ENCODE measurements at regions not wholly inside any gene's neighbourhood (a gene's known extent, or its start where the extent isn't known, plus 50 kb on each side); places are given as distances from the start of the nearest gene placed in this dataset.

GRCh38 chr10:113320211-113320610 lies 232.6 kb upstream of the HABP2 start:
- no peak for DNase-seq (ENCODE audit: low read depth in 1 of 2, low spot score in 1 of 2)

GRCh38 chr10:113320987-113321386 lies 231.9 kb upstream of the HABP2 start:
- no peak for DNase-seq (ENCODE audit: low read depth in 1 of 2, low spot score in 1 of 2)

GRCh38 chr10:113322843-113323242 lies 230.0 kb upstream of the HABP2 start:
- DNase-seq (ENCODE audit: low read depth in 1 of 2, low spot score in 1 of 2), result no peak

- DNase-seq (ENCODE audit: low read depth in 1 of 2, low spot score in 1 of 2), result no peak
Measured at GRCh38 chr10:113323985-113324384, 228.9 kb upstream of the HABP2 start.

GRCh38 chr10:113326160-113327111 lies 226.4 kb upstream of the HABP2 start:
- DNase-seq (ENCODE audit: low read depth in 1 of 2, low spot score in 1 of 2), result no peak

GRCh38 chr10:113329121-113329596 lies 223.7 kb upstream of the HABP2 start:
- DNase-seq (ENCODE audit: low read depth in 1 of 2, low spot score in 1 of 2), result no peak

GRCh38 chr10:113331961-113332360 lies 220.9 kb upstream of the HABP2 start:
- DNase-seq (ENCODE audit: low read depth in 1 of 2, low spot score in 1 of 2), result no peak

GRCh38 chr10:113333313-113333712 lies 219.5 kb upstream of the HABP2 start:
- no peak for DNase-seq (ENCODE audit: low read depth in 1 of 2, low spot score in 1 of 2)

- no peak for DNase-seq (ENCODE audit: low read depth in 1 of 2, low spot score in 1 of 2)
Measured at GRCh38 chr10:113335592-113335991, 217.3 kb upstream of the HABP2 start.

GRCh38 chr10:113336549-113337130 lies 216.2 kb upstream of the HABP2 start:
- DNase-seq (ENCODE audit: low read depth in 1 of 2, low spot score in 1 of 2), result no peak

GRCh38 chr10:113337142-113337541 lies 215.7 kb upstream of the HABP2 start:
- DNase-seq (ENCODE audit: low read depth in 1 of 2, low spot score in 1 of 2), result no peak

GRCh38 chr10:113339121-113339520 lies 213.7 kb upstream of the HABP2 start:
- no peak for DNase-seq (ENCODE audit: low read depth in 1 of 2, low spot score in 1 of 2)

GRCh38 chr10:113340282-113340681 lies 212.6 kb upstream of the HABP2 start:
- DNase-seq (ENCODE audit: low read depth in 1 of 2, low spot score in 1 of 2), result no peak

- DNase-seq (ENCODE audit: low read depth in 1 of 2, low spot score in 1 of 2), result no peak
Measured at GRCh38 chr10:113341138-113341537, 211.7 kb upstream of the HABP2 start.

- DNase-seq (ENCODE audit: low read depth in 1 of 2, low spot score in 1 of 2), result no peak
Measured at GRCh38 chr10:113345826-113346624, 206.8 kb upstream of the HABP2 start.

GRCh38 chr10:113347508-113347907 lies 205.3 kb upstream of the HABP2 start:
- no peak for DNase-seq (ENCODE audit: low read depth in 1 of 2, low spot score in 1 of 2)

GRCh38 chr10:113348694-113349093 lies 204.2 kb upstream of the HABP2 start:
- DNase-seq (ENCODE audit: low read depth in 1 of 2, low spot score in 1 of 2), result no peak

- no peak for DNase-seq (ENCODE audit: low read depth in 1 of 2, low spot score in 1 of 2)
Measured at GRCh38 chr10:113350311-113351040, 202.4 kb upstream of the HABP2 start.

GRCh38 chr10:113354711-113355110 lies 198.1 kb upstream of the HABP2 start:
- no peak for DNase-seq (ENCODE audit: low read depth in 1 of 2, low spot score in 1 of 2)

GRCh38 chr10:113356794-113357680 lies 195.8 kb upstream of the HABP2 start:
- DNase-seq (ENCODE audit: low read depth in 1 of 2, low spot score in 1 of 2), result no peak

Data from stimulated activated CD4-positive, alpha-beta T cell treated with anti-CD3 and anti-CD28 coated beads, Interleukin-15, amount 100 ng/mL, for 1 hour (primary cell).